Karpas-422 (cell line): ENCODE measurements at regions not wholly inside any gene's neighbourhood (a gene's known extent, or its start where the extent isn't known, plus 50 kb on each side); places are given as distances from the start of the nearest gene placed in this dataset.

Source experiments
- DNase-seq: peaks from one replicate; pipeline ENCODE4 v3.0.0-alpha.2; 2015
- H2AFZ ChIP-seq: fragments of 200-600 bp; sonication (generic); 2 replicates; pipeline ENCODE4 v1.6.1; 2014; ENCODE audit warnings: antibody characterized with exemption, low read length, mixed read lengths
- H3K27ac ChIP-seq: fragments of 200-600 bp; sonication (generic); 2 replicates; pipeline ENCODE4 v1.5.1; 2014; ENCODE audit warnings: mild to moderate bottlenecking, low read length, moderate library complexity
- H3K27me3 ChIP-seq: fragments of 200-600 bp; sonication (generic); 2 replicates; pipeline ENCODE4 v1.6.1; 2014; ENCODE audit warnings: low read length, mixed read lengths
- H3K36me3 ChIP-seq: fragments of 200-600 bp; sonication (generic); 2 replicates; pipeline ENCODE4 v1.6.1; 2014; ENCODE audit warnings: low read length, mixed read lengths; ENCODE audit not compliant: insufficient read depth
- H3K4me1 ChIP-seq: fragments of 200-600 bp; sonication (generic); 2 replicates; pipeline ENCODE4 v1.6.1; 2014; ENCODE audit warnings: mild to moderate bottlenecking, low read length, mixed read lengths
- H3K4me2 ChIP-seq: fragments of 200-600 bp; sonication (generic); 2 replicates; pipeline ENCODE4 v1.6.1; 2014; ENCODE audit warnings: low read length, low read depth, mild to moderate bottlenecking; ENCODE audit not compliant: poor library complexity, severe bottlenecking
- H3K4me3 ChIP-seq: fragments of 200-600 bp; sonication (generic); 2 replicates; pipeline ENCODE4 v1.5.1; 2014; ENCODE audit warnings: mild to moderate bottlenecking, antibody characterized with exemption, low read length, mixed read lengths
- H3K79me2 ChIP-seq: fragments of 200-600 bp; sonication (generic); 2 replicates; pipeline ENCODE4 v1.6.1; 2014; ENCODE audit warnings: mild to moderate bottlenecking, low read length, mixed read lengths
- H3K9ac ChIP-seq: fragments of 200-600 bp; sonication (generic); 2 replicates; pipeline ENCODE4 v1.6.0; 2014; ENCODE audit warnings: low read length
- H3K9me2 ChIP-seq: fragments of 200-600 bp; sonication (generic), shearing (Covaris generic); replicated peaks from 2 replicates; pipeline ENCODE4 v1.6.0; 2014; ENCODE audit warnings: mild to moderate bottlenecking, low read length, moderate library complexity; ENCODE audit not compliant: insufficient read depth
- H3K9me3 ChIP-seq: fragments of 300-700, 200-600 bp; sonication (generic); 2 replicates; pipeline ENCODE4 v1.6.1; 2014; ENCODE audit warnings: low read length, mixed read lengths
- H4K20me1 ChIP-seq: fragments of 200-600 bp; sonication (generic); 2 replicates; pipeline ENCODE4 v1.6.1; 2014; ENCODE audit warnings: mild to moderate bottlenecking, antibody characterized with exemption, low read length, low read depth; ENCODE audit not compliant: insufficient read depth

DNA sequence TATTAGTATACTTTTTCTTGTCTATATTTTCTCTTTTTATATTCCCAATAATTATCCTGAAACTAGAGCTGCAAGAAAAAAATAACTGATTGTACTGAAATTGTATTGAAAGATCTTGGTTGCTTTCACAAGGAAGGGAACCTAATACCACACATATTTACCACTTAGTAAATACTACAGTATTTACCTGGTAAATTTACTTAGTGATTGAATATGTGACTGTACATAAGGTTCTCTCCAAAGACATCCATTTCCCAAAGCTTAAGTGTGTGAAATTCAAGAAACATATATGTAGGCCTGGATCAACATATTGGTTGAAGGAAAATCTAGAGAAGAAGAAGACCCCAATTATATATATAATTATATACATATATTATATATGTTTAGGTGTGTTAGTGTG lies 1272.7 kb downstream of the C4orf33 start:
- Histone ChIP-seq H3K9ac (no peak overlapping the region), H3K36me3 (no peaks in the 10 kb centered on the region), H3K4me3 (no peak overlapping the region), H2AFZ (no peak overlapping the region), H3K27ac (no peak overlapping the region), H3K4me1 (no peaks in the 10 kb centered on the region), H3K4me2 (no peak overlapping the region), H3K9me3 (peaks cover 6% of the 10 kb centered on the region; the same call in 1 of the 2 replicates), H3K79me2 (no peaks in the 10 kb centered on the region), H3K9me2 (no peaks in the 10 kb centered on the region), H4K20me1 (no peaks in the 10 kb centered on the region), H3K27me3 (no peaks in the 10 kb centered on the region)
- no peak for DNase-seq

DNA sequence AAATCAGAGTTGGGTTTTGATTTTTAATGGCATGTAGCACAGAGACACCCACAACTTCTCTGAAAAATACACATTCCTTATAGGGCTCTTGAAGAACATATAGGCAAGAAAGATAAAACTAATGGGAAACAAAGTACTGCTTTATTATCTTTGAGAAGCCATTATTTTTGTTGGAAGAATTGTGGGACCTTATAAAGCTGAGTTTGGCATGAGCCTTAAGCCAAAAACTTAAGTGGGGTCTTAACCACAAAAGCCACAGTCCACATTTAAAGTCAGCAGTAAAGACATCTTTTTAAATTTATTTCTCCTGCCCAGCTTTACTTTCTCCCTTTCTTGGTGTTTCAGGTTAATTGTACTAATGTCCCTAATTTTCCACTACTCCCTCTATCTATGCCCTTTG lies 1297.3 kb downstream of the C4orf33 start:
- Histone ChIP-seq H3K27me3 (no peaks in the 10 kb centered on the region), H3K9me2 (no peaks in the 10 kb centered on the region), H3K36me3 (no peaks in the 10 kb centered on the region), H3K4me2 (no peak overlapping the region), H3K9me3 (no peaks in the 10 kb centered on the region), H4K20me1 (no peaks in the 10 kb centered on the region), H3K27ac (no peak overlapping the region), H3K4me1 (no peaks in the 10 kb centered on the region), H3K79me2 (no peaks in the 10 kb centered on the region), H3K4me3 (no peak overlapping the region), H2AFZ (no peak overlapping the region), H3K9ac (no peak overlapping the region)
- no peak for DNase-seq

DNA sequence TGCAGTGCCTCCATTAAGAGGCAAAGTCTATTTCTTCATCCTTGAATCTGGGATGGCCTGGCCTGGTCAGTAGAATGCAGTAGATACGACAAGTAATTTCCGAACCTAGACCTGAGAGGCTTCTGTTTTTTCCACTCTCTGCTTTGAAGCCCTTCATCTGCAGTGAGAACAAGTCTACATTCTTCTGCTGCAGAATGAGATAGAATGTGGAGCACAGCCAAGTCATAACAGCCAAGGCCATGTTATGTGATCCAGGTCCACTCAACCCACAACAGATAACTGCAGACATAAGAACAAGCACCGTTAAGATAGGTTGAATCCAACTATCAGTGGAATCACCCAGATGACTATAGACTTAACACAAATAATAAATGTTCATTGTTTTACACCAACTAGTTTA lies 1297.7 kb downstream of the C4orf33 start:
- Histone ChIP-seq H3K4me2 (no peak overlapping the region), H3K79me2 (no peaks in the 10 kb centered on the region), H3K27ac (no peak overlapping the region), H3K9ac (no peak overlapping the region), H3K9me2 (no peaks in the 10 kb centered on the region), H2AFZ (no peak overlapping the region), H3K36me3 (no peaks in the 10 kb centered on the region), H3K4me1 (no peaks in the 10 kb centered on the region), H3K4me3 (no peak overlapping the region), H3K27me3 (no peaks in the 10 kb centered on the region), H3K9me3 (no peaks in the 10 kb centered on the region), H4K20me1 (no peaks in the 10 kb centered on the region)
- no peak for DNase-seq

DNA sequence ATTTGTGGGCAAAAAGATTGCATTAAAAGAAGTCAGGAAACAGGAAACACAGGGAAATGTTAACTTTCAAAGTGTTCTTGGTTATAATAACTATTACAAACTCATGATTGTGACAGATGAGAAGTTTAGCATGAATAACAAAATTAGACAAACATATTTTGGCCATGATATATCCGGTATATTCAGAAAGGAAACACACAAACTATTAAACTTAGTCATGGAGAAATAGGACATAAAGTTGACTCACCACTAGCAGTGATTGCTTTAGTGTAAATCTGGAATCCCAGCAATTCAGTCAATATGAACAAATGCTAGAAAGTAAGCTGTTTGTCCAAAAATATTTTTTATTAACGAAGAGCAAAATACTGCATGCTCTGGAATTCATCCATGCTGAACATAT lies 1299.9 kb downstream of the C4orf33 start:
- Histone ChIP-seq H3K9me3 (no peaks in the 10 kb centered on the region), H3K4me1 (no peaks in the 10 kb centered on the region), H3K79me2 (no peaks in the 10 kb centered on the region), H3K27me3 (no peaks in the 10 kb centered on the region), H3K9me2 (no peaks in the 10 kb centered on the region), H4K20me1 (no peaks in the 10 kb centered on the region), H3K4me3 (no peak overlapping the region), H3K36me3 (no peaks in the 10 kb centered on the region), H3K4me2 (no peak overlapping the region), H3K9ac (no peak overlapping the region), H2AFZ (no peak overlapping the region), H3K27ac (no peak overlapping the region)
- DNase-seq: no peak

DNA sequence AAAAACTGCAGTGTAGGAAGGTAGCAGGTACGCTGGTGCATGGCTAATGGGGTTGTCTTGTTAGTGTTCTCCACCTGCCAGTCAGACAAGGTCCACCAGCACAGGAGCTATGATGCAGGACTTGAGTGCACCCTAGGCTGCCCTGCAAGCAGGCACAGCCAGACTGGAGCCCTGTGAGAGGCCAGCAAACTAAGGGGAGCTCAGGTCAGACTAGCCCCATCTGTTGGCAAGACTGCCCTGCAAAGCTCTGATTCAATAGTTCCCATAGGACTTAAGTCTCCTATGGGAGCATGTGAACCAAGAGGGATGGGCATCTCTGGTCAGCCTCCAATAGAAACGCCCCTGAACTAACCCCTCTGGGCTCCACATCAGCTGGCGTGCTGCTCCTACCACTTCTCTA lies 1307.3 kb downstream of the C4orf33 start:
- H3K36me3 ChIP-seq: no peaks in the 10 kb centered on the region
- no peaks in the 10 kb centered on the region for H4K20me1 ChIP-seq
- H3K4me1 ChIP-seq: no peaks in the 10 kb centered on the region
- H3K9me2 ChIP-seq: 0 out of 2 replicates have a peak, but pooled peaks cover 4% of the 10 kb centered on the region
- no peaks in the 10 kb centered on the region; the same call in none of the 2 replicates for H3K9me3 ChIP-seq
- H3K27me3 ChIP-seq: no peaks in the 10 kb centered on the region
- H3K4me3 ChIP-seq: no peak overlapping the region
- no peaks in the 10 kb centered on the region for H3K79me2 ChIP-seq
- no peak overlapping the region for H3K27ac ChIP-seq
- no peak for DNase-seq
- no peak overlapping the region for H3K4me2 ChIP-seq
- H2AFZ ChIP-seq: no peak overlapping the region
- no peak overlapping the region for H3K9ac ChIP-seq

DNA sequence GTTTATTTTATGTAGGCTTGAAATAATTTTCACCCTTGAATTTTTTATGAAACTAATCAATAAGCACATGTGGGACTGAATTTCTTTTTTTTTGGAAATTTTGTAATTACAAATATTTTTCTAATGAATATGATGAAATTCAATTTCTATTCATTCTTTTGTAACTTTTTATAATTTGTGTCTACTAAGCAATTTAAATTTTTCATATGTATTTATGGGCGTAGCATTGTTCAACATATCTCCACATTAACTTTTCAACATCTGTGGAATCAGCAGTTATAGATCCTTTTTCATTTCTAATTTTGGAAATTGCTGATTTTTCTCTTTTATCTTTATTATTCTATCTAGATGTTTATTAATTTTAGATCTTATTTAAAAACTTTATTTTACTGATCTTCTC lies 1320.3 kb downstream of the C4orf33 start:
- DNase-seq: no peak
- H3K4me1 ChIP-seq: no peaks in the 10 kb centered on the region
- no peak overlapping the region for H3K9ac ChIP-seq

DNA sequence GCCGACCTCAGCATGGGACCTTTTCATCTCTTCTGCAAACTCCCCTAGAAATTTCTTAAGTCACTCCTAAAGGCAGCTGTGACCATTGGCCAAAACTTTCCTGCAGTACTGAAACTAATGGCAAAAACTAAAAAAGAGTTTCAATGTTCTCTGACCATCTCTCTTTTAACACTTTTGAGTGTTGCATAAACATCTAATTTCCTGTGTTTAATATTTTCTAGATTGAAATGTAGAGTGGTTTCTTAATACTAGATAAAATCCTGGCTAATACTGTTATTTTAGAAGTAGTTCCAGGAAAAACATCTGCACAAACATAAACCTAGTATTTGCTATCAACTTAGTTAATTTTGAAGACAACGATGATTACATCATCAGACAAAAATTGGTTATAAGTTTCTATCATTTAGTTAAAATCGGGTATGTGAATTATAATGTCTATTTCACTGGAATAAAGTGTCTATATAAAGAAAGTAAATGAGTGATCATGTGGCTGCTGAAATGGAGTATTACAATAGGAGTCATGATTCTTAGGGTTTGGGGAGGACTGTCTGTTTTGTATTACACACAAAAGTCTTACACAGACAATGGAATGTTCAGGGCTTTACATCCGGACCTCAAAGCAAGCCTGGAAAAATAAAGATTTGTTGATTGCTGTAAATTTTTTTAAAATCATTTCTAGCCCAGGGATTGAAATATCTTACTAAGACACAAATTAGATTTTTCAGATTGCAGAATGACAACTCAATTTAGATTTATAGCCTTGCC lies 1323.4 kb downstream of the C4orf33 start:
- Histone ChIP-seq H3K4me2 (no peak overlapping the region), H3K27me3 (no peaks in the 10 kb centered on the region), H3K4me3 (no peak overlapping the region), H3K79me2 (no peaks in the 10 kb centered on the region), H3K27ac (no peak overlapping the region), H3K9me2 (peaks cover 11% of the 10 kb centered on the region), H3K9ac (no peak overlapping the region), H3K9me3 (peaks cover 4% of the 10 kb centered on the region; the same call in 1 of the 2 replicates), H3K4me1 (peaks cover 10% of the 10 kb centered on the region), H4K20me1 (no peaks in the 10 kb centered on the region), H3K36me3 (no peaks in the 10 kb centered on the region), H2AFZ (no peak overlapping the region)
- DNase-seq: no peak

More for the DNA sequence above, 1320.3 kb downstream of the C4orf33 start:
- H3K4me2 ChIP-seq: no peak overlapping the region
- H3K79me2 ChIP-seq: no peaks in the 10 kb centered on the region
- peaks cover 5% of the 10 kb centered on the region for H3K9me2 ChIP-seq
- H3K27me3 ChIP-seq: no peaks in the 10 kb centered on the region
- H3K4me3 ChIP-seq: no peak overlapping the region
- H3K27ac ChIP-seq: no peak overlapping the region
- H2AFZ ChIP-seq: no peak overlapping the region
- peaks cover 4% of the 10 kb centered on the region; the same call in 1 of the 2 replicates for H3K9me3 ChIP-seq
- H3K36me3 ChIP-seq: no peaks in the 10 kb centered on the region
- H4K20me1 ChIP-seq: no peaks in the 10 kb centered on the region

DNA sequence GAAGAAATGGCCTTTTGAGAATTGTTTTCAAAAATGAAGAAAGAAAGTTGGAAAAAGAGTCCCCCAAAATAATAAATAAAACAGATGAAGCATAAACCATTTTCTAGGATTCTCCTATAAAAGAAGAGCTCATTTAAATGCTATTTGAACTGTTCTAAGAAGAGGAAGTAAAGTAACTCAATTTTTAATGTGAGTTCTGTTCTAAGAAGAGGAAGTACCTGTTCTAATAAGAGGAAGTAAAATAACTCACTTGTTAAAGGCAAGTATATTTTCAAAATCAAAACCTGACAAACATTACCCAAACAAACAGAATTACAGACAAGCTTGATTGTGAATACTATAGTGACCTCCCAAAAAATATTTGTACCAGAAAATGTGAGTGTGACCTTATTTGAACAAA lies 1326.3 kb downstream of the C4orf33 start:
- peak overlapping the region; percentile 20 for H3K4me2 ChIP-seq
- DNase-seq: peak; percentile 74

More for the DNA sequence above, 1326.3 kb downstream of the C4orf33 start:
- Histone ChIP-seq H3K36me3 (no peaks in the 10 kb centered on the region), H4K20me1 (no peaks in the 10 kb centered on the region), H3K9me3 (peaks cover 4% of the 10 kb centered on the region; the same call in 1 of the 2 replicates), H3K4me3 (peak overlapping the region; percentile 29), H3K27me3 (no peaks in the 10 kb centered on the region), H3K9ac (no peak overlapping the region), H3K27ac (no peak overlapping the region), H2AFZ (no peak overlapping the region), H3K9me2 (peaks cover 11% of the 10 kb centered on the region; the same call in 1 of the 2 replicates), H3K79me2 (no peaks in the 10 kb centered on the region), H3K4me1 (peaks cover 10% of the 10 kb centered on the region)
